CD4-positive, alpha-beta T cell treated with Interleukin-6 at 100 ng/mL for 8 hours (primary cell): ENCODE measurements at regions not wholly inside any gene's neighbourhood (a gene's known extent, or its start where the extent isn't known, plus 50 kb on each side); places are given as distances from the start of the nearest gene placed in this dataset.

Experiments
- DNase-seq: peaks from one replicate; pipeline ENCODE4 v3.0.0-alpha.2; 2020; ENCODE audit warnings: mixed read lengths, low spot score

DNA sequence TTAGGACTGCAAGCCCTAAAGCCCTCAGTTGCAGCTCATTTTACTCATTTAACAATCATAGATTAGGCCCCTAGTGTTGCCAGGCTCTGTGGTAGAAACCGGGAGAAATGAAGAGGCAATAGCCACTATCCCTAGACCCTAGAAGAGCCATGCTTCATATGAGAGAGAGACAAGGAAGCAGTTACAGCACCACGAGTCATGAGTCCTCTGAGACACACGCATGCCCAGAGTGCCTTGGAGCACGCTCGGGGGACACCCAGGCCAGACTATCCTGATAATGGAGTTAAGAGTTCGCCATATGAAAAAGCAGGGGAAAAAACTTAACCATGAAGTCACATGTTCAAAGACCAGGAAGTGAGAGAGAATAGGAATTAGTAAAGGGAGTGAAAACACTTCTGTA lies 321.5 kb upstream of the PKDCC start:
- no peak for DNase-seq

DNA sequence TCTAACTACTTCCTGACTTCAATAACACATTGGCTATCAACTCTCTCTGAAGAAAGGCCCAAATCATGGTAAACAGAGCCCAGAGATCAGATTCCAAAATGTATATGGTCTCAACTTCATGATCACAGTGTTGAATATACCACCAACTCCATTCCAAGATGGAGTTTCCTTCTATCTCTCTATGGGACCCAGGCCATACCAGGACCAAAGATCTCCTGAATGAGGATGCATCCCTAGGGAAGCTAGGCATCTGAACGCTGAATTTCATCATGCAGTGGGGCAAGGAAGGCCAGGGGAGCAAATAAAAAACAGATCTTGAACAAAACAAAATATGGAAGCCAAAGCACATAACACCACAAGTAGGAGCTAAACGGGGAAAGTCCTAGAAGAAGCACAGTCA lies 320.7 kb upstream of the PKDCC start:
- no peak for DNase-seq

DNA sequence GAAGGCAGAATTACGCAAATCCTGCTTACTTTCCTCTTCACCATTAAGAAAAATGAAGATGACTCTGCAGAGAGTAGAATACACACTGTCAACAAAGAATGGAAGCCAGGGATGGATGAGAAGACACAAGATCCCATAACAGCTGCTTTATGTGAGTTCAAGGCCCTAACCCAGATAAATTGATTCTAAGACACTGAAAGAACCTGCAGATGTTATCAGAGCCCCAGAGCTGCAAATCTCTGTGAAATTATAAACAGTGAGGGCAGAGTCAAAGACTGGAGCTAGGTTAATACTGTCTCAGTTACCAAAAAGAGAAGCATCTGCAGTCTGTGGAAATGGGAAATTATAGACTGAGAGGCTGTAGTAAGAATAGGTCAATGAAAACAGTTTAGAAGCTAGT lies 320.1 kb upstream of the PKDCC start:
- no peak for DNase-seq

DNA sequence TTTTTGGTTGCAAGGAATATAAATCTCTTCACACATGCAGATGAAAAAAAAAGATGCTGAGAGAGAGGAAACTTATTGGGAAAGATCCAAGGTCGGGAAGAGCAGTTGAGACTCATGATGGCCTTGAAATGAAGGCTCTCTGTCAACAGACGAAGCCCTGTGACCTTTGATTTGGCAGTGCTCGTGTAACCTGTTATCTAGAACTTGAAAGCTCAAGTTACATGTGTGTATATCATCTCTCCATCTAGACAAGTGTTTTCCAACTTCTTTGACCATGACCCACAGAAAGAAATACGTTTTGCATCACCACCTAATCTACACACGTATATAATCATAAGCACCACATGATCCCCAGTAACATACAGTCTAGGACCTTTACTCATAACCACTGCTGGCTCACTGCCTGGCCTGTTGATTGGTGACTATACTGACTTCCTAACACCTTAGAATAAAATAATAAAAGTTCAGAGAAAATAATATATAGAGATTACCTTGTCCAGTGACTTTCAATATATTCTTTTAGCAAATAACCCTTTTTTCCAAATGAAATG lies 319.0 kb upstream of the PKDCC start:
- no peak for DNase-seq

DNA sequence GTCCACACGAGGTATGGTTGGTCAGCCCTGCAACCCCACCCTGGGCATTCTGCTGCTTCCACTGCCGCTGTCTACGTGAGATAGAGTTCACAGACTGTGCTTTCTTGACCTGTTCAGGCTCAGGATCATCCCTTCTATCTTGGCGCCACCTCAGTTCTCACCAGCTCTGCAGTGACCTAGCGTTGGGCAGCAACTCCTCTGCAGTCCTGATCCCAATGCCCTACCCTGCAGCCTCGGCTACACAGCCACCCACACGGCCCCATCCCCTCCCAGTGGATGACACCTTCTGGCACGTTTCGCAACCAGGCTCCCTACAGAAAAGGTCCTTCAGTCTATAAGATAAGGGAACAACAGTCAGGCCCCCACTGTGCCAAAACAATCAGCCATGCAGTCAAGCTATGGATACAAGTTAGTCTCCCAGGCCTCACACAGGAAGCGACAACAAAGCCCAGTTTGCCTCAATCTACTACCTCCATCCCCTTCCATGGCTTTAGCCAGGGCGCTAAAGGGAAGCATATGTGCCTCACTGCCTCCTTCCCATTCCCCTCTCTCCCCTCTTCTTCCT lies 317.9 kb upstream of the PKDCC start:
- DNase-seq: no peak

DNA sequence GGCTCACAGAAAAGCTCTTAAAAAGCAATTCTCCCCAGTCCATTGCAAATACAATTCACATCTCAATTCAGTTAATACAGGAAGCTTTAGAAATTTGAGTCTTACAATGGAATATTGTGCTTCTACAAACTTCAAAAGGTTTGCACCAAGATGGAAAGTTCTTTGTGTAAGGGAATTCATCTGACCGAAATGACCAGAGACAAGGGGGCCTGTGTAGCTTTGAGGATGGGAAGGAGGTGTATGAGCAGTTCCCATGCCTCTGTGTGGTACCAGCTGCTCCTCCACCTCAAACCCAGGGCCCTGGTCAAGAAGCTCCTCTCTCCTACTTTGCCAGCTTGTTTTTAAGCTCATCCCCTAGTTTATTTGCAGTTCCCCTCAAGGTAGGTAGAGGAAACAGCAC lies 312.8 kb upstream of the PKDCC start:
- DNase-seq: no peak

DNA sequence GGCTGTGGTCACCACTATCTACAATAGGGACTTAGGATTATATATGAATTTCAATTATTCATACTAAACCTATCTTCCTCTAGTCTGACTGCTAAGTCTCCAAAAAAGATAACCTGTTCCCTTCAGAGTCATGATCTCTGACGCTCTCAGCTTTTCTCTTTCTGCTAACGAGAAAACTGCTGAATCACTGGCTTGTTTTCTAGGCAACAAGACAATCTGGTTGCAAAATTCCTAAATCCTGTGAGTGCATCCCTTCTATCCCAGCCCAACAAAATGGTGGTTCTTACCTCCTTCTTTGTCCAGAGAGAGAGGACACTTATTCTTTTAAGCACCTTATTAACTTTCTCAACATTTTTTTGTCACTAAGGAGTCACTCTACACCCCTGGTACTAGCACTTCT lies 312.3 kb upstream of the PKDCC start:
- no peak for DNase-seq

DNA sequence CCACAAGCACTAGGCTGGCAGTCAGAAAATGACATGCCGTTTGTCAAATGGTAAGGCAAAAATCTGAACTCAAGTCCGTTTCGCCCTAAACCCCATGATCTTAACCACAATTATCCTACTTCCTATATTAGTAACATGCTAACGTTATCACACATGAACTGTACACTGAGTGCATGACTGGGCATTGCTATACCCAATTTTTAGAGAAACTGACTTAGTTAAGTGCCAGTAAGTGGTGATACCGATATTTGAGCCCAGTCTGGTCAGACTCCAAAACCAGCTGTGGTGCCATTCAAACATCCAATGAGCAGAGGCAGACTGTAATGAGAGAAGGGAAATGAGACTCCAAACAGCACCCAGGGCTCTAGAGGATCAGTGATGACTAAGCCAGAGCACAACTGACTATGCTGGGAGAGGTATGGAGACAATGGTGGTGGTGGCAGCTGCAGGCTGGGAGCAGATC lies 311.7 kb upstream of the PKDCC start:
- no peak for DNase-seq

DNA sequence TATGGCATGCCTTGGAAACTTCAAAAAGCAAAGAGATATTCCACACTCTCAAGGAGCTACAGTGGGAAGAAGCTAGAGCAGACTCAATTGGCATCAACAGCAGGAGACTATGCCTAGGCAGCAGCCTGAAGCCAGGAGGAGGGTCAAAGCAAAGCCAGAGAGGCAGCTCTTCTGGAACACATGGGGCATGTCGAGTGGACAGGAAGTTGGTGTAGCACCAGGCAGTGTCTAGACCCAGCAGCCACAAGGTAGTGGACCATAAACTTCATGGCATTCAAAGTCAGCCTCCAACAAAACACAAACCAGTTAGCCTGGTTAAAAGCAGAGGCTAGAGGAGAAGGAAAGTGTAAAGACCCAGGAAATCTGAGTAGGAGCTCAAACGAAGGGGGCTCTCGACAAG lies 311.2 kb upstream of the PKDCC start:
- no peak for DNase-seq

DNA sequence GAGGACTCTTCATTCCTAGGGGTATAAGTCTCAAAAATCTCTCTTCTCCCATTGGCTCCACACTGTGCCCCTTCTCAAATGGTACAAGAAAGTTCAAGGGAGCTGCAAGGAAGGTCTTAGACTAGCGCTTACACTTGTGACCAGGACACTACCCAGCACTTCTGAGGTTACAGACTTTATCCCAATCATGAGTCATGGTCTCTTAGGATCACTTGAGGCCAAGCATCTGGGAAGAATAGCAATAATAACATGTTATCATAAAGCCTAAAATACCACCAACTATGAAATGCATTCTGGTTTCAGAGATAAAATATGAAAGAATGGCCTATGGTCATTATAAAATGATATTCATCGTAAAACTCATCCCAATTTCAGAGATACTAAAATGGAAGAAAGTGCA lies 309.9 kb upstream of the PKDCC start:
- no peak for DNase-seq

DNA sequence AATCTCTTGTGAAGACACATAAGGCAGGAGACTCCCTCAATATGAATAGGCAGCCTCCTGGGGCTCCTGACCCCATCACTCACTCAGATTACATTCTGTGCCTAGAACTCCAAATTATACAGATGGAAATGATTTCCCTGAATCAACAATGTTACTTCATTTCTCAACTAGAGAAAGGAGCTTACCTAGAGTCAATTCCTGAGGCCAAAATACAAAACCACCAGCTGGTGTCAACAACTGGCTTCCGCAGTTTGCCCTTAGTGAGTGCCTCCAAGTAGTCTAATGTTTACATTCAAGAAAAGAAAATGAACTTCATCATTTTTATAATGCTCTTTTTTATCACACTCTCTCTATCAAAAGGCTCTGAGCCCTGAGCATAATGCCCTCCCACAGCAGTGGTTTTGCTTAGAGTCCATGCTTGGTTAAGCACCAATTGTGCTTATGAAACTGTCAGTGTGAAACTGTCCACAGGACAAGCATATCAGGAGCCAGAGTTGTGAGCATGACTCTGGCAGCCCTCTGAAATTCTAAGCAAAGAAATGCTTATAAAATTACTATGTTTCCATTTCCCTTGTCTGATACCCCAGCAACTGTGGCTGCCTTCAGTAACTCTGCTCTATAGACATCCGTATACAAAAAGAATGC lies 305.7 kb upstream of the PKDCC start:
- DNase-seq: no peak

DNA sequence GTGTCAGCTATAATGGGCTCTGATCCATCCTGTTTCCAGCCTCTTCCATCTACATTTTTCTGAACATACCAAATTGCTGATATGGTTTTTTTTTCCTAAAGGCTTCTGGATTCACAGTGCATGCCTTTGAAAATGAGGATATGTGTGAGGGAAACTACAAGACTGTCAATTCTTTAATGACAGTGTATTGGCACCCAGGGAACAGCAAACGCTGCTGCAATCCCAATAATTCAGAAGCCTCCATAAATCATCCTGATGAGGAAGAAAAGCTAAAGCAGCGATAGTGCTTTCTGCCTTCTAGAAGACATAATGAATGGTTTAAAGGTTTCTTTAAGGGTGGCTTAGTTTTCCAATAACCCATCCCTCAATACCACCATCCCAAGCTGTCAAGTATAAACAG lies 304.5 kb upstream of the PKDCC start:
- DNase-seq: no peak

DNA sequence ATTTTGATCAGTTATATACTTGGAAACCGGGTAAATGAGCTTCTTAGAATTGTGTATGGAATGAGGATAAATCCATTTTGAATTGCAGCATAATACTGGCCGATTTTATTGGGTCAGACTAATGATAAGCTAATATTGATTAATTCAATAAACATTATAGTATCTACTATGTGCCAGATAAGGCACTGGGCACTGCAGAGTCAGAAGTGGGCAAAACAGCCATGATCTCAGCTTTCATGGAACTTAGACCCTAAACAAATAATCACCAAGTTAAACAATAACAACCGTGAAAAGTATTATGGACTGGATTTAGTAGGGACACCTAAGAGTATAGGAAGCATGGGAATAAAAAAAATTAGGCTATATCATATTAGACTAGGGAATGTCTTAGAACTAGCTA lies 297.0 kb upstream of the PKDCC start:
- DNase-seq: no peak

DNA sequence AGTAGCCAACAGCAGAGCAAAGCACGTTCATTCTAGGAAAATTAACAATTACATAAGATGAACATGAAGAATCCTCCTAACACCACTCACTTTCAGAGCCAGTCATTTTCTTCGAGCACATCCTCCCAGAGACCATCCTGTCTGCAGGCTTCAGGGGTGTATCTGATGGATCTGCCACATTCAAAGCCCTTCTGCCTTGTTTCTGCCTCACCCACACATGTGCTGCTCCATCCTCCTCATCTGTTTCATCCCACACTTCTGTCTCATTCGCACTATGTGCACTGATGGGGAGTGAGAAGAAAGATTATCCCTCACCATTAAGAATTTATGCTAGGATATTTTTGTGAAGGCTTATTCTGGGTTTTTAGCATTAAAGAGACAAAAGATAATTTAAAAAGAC lies 287.9 kb upstream of the PKDCC start:
- DNase-seq: no peak

DNA sequence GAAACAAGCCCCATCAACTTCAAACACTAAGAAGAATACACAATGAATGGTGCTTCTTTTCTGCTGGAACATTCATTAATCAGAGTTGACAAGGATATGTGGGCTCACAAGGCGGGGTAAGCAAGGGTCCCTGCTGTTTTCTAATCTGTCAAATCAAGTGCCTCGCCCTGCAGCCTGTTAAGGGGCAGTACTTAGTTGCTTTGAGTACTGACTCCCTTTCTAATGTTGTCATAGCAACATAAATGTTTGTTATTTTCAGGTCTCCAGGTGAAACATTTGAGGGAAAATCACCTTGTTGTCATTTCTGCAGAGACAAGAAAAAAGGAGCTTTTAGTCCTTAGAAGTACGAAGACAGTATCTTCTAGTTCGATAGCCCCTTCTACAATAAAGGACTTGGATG lies 284.7 kb upstream of the PKDCC start:
- DNase-seq: no peak

DNA sequence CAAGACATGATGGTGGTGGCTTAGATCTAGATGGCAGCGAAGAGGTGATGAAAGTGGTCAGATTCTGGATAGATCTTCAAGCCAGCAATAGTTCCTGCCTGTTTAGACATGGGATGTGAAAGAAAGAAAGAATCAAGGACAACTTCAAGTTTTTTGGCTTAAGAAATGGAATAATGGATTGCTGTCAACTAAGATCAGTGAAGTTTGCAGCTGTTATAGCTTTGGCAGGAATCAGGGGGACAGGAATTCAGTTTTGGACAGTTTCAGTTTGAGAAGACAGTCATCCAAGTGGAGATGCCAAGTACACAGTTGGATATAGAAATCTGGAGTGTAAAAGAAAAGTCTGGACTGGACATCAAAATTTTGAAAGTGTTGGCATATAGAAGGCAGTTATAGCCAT lies 283.7 kb upstream of the PKDCC start:
- no peak for DNase-seq

DNA sequence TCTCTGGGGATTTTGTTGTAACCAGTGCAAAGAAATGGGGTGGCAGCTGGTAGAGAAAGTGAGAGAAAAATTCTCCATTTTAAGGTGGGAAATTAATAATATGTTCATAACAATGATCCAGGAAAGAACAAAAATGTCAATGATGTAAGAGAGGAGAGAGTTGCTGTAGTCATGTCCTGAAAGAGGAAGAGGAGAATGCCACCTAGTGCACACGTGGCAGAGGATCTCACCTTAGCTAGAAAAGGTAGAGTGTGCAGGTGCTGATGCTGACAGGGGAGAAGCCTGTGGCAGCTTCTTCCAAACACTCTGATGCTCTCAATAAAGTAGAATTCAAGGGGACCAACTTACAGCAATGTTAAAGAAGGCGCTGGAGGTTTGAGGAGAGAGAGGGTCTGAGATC lies 282.9 kb upstream of the PKDCC start:
- DNase-seq: no peak

DNA sequence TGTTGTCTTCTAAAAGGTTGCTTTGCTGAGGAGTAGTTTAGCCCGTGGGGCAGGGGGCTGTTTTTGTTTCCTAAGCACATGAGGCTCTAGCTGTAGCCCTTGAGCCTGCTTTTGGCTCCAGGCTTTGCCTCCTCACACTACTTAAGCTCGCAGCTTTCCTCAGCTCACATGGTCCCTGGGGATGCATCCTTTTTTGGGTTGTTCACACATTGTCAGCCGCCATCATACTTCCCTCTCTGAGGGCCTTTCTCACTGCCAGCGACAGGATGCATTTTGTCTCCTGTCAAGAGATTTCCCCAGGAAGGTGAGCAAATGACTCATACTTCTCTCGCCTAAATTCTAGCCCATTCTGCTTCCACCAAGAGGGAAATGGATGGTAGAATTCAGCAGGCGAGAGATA lies 279.5 kb upstream of the PKDCC start:
- DNase-seq: no peak

DNA sequence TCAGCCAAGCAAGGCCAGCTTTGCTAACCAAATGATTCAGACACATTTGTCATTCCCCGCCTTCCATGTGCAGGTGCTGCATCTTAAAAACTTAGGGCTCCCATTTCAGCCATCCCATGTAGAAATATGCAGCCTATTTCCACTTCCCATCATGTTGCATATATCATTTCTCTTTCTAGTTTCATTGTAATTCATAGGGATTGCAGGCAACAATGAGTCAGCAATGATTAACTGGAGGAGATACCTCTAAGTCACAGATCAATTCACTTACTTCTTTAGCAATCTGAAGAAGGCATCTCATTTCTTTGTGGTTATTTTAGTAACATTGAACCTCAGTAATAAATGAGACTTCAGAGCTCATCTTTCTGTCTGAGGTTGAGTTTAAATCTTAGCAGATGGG lies 276.1 kb upstream of the PKDCC start:
- no peak for DNase-seq

DNA sequence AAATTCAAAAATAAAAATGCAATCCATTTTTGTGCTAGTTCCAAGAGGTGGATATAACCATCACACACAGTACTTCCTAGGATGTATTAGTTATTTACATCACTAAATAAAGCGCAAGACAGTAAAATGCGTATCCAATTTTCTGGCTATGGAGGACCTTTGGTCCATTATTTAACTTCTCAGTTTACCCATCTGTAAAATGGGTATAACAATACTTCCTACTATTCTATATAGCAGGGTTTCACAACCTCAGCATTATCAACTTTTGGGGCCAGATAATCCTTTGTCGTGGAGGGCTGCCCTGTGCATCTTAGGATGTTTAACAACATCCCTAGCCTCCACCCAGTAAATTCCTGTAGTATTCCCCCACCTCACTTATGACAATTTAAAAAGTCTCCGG lies 275.1 kb upstream of the PKDCC start:
- DNase-seq: no peak

DNA sequence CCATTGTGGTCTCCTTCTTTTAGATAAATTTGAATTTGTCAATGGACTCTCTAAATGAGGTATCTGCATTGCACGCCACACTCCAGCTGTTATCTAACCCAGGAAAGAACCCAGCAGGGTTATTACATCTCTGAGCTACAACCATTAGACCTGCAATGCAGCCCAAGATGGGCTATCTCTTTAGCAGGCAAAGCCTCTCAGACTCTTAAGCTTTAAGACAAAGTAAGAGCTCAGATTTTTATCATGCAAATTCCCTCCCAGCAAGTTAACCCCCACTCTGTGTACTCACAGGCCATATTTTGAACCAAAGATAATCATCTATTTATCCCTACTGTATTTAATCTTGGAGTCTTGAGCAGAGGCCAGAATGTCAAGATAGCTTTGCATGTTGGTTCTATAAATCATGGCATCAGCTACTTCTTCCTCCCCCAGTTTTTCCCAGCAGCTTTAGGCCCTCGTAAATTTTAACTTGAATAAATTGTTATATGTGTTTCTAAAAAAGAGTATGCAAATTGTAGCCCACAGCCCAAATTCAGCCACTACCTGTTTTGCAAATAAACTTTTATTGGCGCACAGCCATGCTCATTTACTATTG lies 273.7 kb upstream of the PKDCC start:
- DNase-seq: no peak

DNA sequence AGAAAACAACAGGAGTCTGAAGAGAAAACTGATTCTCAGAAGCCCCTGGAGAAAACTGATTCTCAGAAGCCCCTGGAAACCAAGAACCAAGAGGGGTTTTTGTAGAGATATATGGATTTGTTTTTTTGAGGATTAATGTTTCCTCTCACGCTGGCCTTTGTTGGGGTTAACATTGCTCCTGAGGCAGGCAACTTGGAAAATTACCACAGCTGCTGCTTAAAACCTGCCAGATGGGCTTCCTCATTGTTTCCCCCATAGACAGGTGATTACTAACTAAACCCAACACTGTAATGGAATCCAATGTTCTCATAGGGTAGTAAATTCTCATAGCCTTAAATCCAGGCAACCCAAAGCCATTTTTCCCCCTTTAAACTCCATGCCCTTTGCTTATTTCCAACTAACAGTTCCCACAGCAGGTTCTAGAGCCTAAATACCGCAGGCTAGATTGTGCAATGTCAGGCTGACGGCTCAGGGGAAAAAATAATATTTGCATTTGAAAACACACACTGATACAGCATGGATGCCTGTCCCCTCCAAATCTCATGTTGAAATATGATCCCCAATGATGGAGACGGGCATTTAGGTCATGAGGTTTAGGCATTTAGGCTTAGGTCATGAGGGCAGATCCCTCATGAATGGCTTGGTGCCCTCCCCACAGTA lies 272.3 kb upstream of the PKDCC start:
- DNase-seq: no peak

DNA sequence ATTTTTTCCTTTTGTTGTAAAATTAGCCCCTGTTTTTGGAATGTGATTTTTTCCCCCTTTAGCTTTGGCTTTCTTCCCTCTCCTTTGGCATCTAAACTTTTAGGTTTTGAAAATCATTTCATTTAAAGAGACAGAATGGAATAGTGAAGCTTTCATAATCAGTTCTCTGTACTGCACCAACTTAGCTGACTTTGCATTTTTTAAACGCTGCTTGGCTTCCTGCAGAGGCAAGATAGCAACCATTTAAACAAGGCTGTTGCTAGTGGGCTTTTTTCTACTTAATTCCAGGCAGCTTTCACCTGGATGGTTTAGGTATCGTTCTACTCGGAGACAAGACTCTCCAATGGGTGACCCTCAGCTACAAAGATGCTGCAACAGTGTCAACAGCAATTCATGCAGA lies 267.9 kb upstream of the PKDCC start:
- no peak for DNase-seq
